HCT116 (cell line): ENCODE measurements at regions not wholly inside any gene's neighbourhood (a gene's known extent, or its start where the extent isn't known, plus 50 kb on each side); places are given as distances from the start of the nearest gene placed in this dataset.

Experiments
- CTCF ChIP-seq, 3 experiments: fragments of 200-600 bp in 1 of 3; sonication (generic) in 1 of 3; IDR thresholded peaks in 2 of 3; conservative IDR thresholded peaks in 1 of 3; 2 replicates each; pipeline ENCODE4 v1.5.1; 2012 to 2017; ENCODE audit warnings: low read depth in 2 of 3, low read length in 2 of 3, antibody characterized with exemption in 1 of 3, borderline replicate concordance in 1 of 3, control low read depth in 1 of 3, mild to moderate bottlenecking in 1 of 3, mixed read lengths in 1 of 3, mixed run types in 1 of 3, moderate library complexity in 1 of 3; ENCODE audit not compliant: insufficient read depth in 1 of 3
- EZH2 ChIP-seq: fragments of 200-600 bp; sonication (generic); IDR thresholded peaks from 2 replicates; pipeline ENCODE4 v1.6.1; 2017; ENCODE audit warnings: antibody characterized with exemption, mixed run types
- EZH2phosphoT487 ChIP-seq: fragments of 200-600 bp; IDR thresholded peaks from 2 replicates; pipeline ENCODE4 v1.6.1; 2018; ENCODE audit warnings: antibody characterized with exemption, borderline replicate concordance
- POLR2AphosphoS5 ChIP-seq: IDR thresholded peaks from 2 replicates; pipeline ENCODE4 v1.6.1; 2011; ENCODE audit warnings: mild to moderate bottlenecking, low read depth, low read length, moderate library complexity
- RAD21 ChIP-seq: IDR thresholded peaks from 2 replicates; pipeline ENCODE4 v1.6.1; 2012; ENCODE audit warnings: low read depth, mild to moderate bottlenecking
- REST ChIP-seq: IDR thresholded peaks from 2 replicates; pipeline ENCODE4 v1.6.1; 2012; ENCODE audit warnings: low read depth
- SP1 ChIP-seq: IDR thresholded peaks from 2 replicates; pipeline ENCODE4 v1.6.1; 2012; ENCODE audit warnings: low read depth
- YY1 ChIP-seq: IDR thresholded peaks from 2 replicates; pipeline ENCODE4 v1.6.1; 2011; ENCODE audit warnings: low read length, low read depth, moderate library complexity, mild to moderate bottlenecking; ENCODE audit not compliant: insufficient replicate concordance; ENCODE audit errors: extremely low read depth

- TF ChIP-seq SP1 (no peak), CTCF (IDR thresholded peaks at IDR 0.05 in 2 of 3, conservative IDR thresholded peaks at IDR 0.05 in 1 of 3; ENCODE audit: borderline replicate concordance in 1 of 3, insufficient read depth in 1 of 3, low read depth in 2 of 3, low read length in 2 of 3) (no peak), EZH2 (no peak), POLR2AphosphoS5 (no peak), REST (no peak), EZH2phosphoT487 (no peak), YY1 (no peak), RAD21 (no peak)
These were observed 117.0 kb upstream of the SOX21 start for GRCh38 chr13:94829185-94829836.
